Stomach (tissue), 8 donors: ENCODE measurements at regions not wholly inside any gene's neighbourhood (a gene's known extent, or its start where the extent isn't known, plus 50 kb on each side); places are given as distances from the start of the nearest gene placed in this dataset.

Source experiments
- DNase-seq, 2 donors: peaks; one replicate each; pipeline versions ENCODE4 v3.0.0 to v3.0.0-alpha.2; 2013 to 2019
- H3K27ac ChIP-seq, 5 donors: fragments of 200-600 bp in 4 of 5; sonication (generic) in 4 of 5; one replicate each; pipeline ENCODE4 v1.5.1; 2013 to 2019; ENCODE audit warnings: mild to moderate bottlenecking in 1 of 5, moderate library complexity in 1 of 5
- H3K27me3 ChIP-seq, 3 donors: fragments of 200-600 bp; sonication (generic); one replicate each; pipeline ENCODE4 v1.5.1; 2017 to 2019; ENCODE audit warnings: mixed run types in 1 of 3
- H3K36me3 ChIP-seq, 4 donors: fragments of 200-600 bp; sonication (generic); 1 replicate in 3 of 4; 2 replicates in 1 of 4; pipeline ENCODE4 v1.5.1; 2016 to 2019
- H3K4me1 ChIP-seq, 4 donors: fragments of 200-600 bp; sonication (generic); one replicate each; pipeline ENCODE4 v1.5.1; 2016 to 2019
- H3K4me3 ChIP-seq, 4 donors: fragments of 200-600 bp; sonication (generic) in 3 of 4; one replicate each; pipeline ENCODE4 v1.5.1; 2016 to 2019; ENCODE audit warnings: mild to moderate bottlenecking in 1 of 4
- H3K9me3 ChIP-seq, 4 donors: fragments of 200-600 bp; sonication (generic); one replicate each; pipeline ENCODE4 v1.5.1; 2016 to 2019
- CTCF ChIP-seq, 7 experiments: fragments of 450-650 bp in 4 of 7; fragments of 200-600 bp in 3 of 7; sonication (generic) in 3 of 7; IDR thresholded peaks; one replicate each; pipeline ENCODE4 v1.5.1; 2016 to 2019; ENCODE audit warnings: antibody characterized with exemption in 7 of 7, control low read depth in 2 of 7, mild to moderate bottlenecking in 1 of 7
- EP300 ChIP-seq: sonication (generic); formaldehyde crosslinking; IDR thresholded peaks from one replicate; pipeline ENCODE4 v1.6.1; 2017; ENCODE audit warnings: antibody characterized with exemption
- POLR2A ChIP-seq, 4 donors: fragments of 450-650 bp; IDR thresholded peaks; one replicate each; pipeline ENCODE4 v1.6.1; 2016; ENCODE audit warnings: antibody characterized with exemption in 4 of 4, control low read depth in 2 of 4, mild to moderate bottlenecking in 1 of 4, moderate library complexity in 1 of 4
- POLR2AphosphoS5 ChIP-seq, 3 donors: sonication (generic); formaldehyde crosslinking; IDR thresholded peaks; one replicate each; pipeline ENCODE4 v1.6.1; 2016; ENCODE audit warnings: antibody characterized with exemption in 3 of 3
- WGBS, 5 donors: extraction: QIAGEN DNeasy Blood & Tissue Kit in 3 of 5; methylation state at CpG; one replicate each; pipeline versions ENCODE4 v1.1.5 to v1.1.7; 2013 to 2018; 5-methylcytosine and 5-hydroxymethylcytosine counted together
- intact Hi-C: fragments of 100-400 bp; cut with DNase I; formaldehyde crosslinking; loops from one replicate; pipeline ENCODE4 v1.15.1; 2023; ENCODE audit warnings: low total_unique reads
- donor health status: healthy with polysubstance abuse.
- donor health status: Bipolar disorder and iron deficiency.
- donor health status: healthy.

DNA sequence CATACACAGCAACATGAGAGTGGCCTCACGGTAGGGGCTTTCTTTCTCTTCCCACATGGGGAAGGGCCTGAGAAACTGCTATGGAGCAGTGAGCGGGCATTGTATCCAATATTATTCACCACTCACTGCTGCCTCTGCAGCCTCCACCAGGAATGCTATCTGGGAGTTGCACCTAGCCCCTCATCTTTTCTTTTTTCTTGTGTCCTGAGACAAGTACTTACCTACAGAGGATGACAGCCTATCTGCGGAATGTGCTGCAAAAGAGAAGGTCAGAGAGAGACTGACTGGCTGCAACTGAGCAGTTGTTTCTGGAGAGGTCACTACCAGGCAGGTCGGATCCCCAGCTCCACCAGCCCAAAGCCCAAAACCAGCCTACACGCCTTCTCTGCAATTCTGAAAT is 52.1 kb upstream of the HTATIP2 start:
- TF ChIP-seq EP300 (no peak), CTCF (IDR thresholded peaks at IDR 0.05) (no peak), POLR2AphosphoS5 (IDR thresholded peaks at IDR 0.05) (no peak), POLR2A (IDR thresholded peaks at IDR 0.05) (no peak)
- Histone ChIP-seq H3K4me3 (no peak overlapping the region), H3K9me3 (no peaks in the 10 kb centered on the region), H3K36me3 (no peaks in the 10 kb centered on the region), H3K27ac (no peak overlapping the region), H3K4me1 (no peaks in the 10 kb centered on the region), H3K27me3 (peaks cover 0 to 6% (median 0%) of the 10 kb centered on the region in 3 donors)
- DNase-seq = no peak
- intact Hi-C loops = no loop called here
- 65 to 83% (median 73%) methylated on average over 5 of the region's 5 CpGs for WGBS, 5 donors

DNA sequence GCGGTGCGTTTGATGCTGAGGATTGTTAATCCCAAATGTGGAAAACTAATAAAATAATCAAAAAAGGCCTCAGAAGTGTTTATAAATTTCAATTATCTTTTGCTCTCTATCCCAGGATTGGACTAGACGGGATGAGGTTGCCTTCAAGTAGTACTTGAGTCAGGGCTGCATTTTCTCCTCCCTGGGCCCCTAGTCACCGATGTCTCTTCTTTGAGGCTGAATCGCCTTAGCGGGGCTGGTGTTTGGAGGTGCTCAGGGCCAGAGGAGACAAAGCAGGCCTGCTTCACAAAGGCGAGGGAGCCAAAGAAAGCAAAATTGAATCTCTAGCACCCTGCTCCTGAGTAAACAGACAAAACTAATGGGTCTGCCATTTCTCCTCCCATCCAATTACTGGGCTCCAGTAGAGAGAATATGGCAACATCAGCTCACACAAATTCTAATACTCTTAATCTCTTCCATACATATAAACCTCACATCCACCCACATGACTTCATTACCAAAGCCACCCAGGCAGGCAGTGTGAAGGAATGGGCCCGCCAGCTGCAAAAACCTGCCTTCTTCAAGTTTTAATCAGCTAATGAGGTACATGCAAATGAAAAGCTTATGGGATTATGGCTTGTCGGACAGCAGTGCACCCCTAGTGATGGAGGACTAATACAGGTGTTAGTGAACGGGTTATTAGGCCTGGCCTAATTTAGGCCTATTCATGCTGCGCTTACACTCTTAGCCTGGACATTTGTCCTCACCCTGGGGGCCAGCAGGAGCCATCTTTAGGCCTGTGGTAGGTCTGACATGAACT is 52.7 kb upstream of the HTATIP2 start:
- no peak overlapping the region for H3K27ac ChIP-seq
- intact Hi-C loops = no loop called here
- no peak overlapping the region for H3K4me3 ChIP-seq
- TF ChIP-seq POLR2A (IDR thresholded peaks at IDR 0.05) = no peak
- TF ChIP-seq POLR2AphosphoS5 (IDR thresholded peaks at IDR 0.05) = no peak
- no peak for TF ChIP-seq EP300
- no peak for TF ChIP-seq CTCF (IDR thresholded peaks at IDR 0.05)
- no peaks in the 10 kb centered on the region for H3K9me3 ChIP-seq
- H3K36me3 ChIP-seq = no peaks in the 10 kb centered on the region
- no peak for DNase-seq
- no peaks in the 10 kb centered on the region for H3K4me1 ChIP-seq
- WGBS, 5 donors = 71 to 81% (median 77%) methylated on average over 11 of the region's 11 CpGs
- peaks cover 0 to 6% (median 0%) of the 10 kb centered on the region in 3 donors for H3K27me3 ChIP-seq

DNA sequence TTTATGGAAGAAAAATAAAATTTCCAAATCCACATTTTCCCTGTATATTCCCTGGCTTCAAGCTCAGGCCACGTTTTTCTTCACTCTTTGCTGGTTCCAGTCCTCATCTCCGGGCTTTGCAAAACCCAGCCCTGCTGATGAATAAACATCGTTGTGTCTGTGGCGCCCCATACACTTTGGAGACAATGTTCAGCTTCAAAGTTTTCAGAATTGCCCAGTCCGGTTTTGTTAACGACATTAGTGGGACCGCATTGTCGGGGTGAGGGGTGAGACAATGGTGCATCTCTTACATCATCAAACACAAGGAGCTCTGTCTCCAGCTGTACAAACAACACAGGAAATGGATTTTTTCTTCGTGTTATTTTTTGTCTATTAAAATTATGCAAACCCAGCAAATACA is 53.4 kb upstream of the HTATIP2 start:
- WGBS, 5 donors = 57 to 69% (median 58%) methylated on average over 9 of the region's 9 CpGs
- Histone ChIP-seq H3K36me3 (no peaks in the 10 kb centered on the region), H3K27ac (no peak overlapping the region), H3K4me1 (no peaks in the 10 kb centered on the region), H3K9me3 (no peaks in the 10 kb centered on the region), H3K27me3 (peaks cover 0 to 6% (median 0%) of the 10 kb centered on the region in 3 donors), H3K4me3 (no peak overlapping the region)
- peak in 1 of 2 donors; percentile 5 for DNase-seq
- intact Hi-C loops = no loop called here
- TF ChIP-seq CTCF (IDR thresholded peaks at IDR 0.05) (no peak), POLR2AphosphoS5 (IDR thresholded peaks at IDR 0.05) (no peak), EP300 (no peak), POLR2A (IDR thresholded peaks at IDR 0.05) (no peak)

GRCh38 chr11:20309231-20310025 is 54.1 kb upstream of the HTATIP2 start:
- Histone ChIP-seq H3K4me1 (no peaks in the 10 kb centered on the region), H3K36me3 (no peaks in the 10 kb centered on the region), H3K4me3 (no peak overlapping the region), H3K27me3 (peaks cover 0 to 6% (median 0%) of the 10 kb centered on the region in 3 donors), H3K27ac (no peak overlapping the region), H3K9me3 (no peaks in the 10 kb centered on the region)
- TF ChIP-seq EP300 (no peak), POLR2A (IDR thresholded peaks at IDR 0.05) (no peak), POLR2AphosphoS5 (IDR thresholded peaks at IDR 0.05) (no peak), CTCF (IDR thresholded peaks at IDR 0.05) (no peak)
- intact Hi-C loops = no loop called here
- WGBS, 5 donors = 81 to 89% (median 85%) methylated on average over 5 of the region's 5 CpGs
- DNase-seq = no peak
